SK-N-SH (cell line): ENCODE measurements at regions not wholly inside any gene's neighbourhood (a gene's known extent, or its start where the extent isn't known, plus 50 kb on each side); places are given as distances from the start of the nearest gene placed in this dataset.

Source experiments
- CTCF ChIA-PET: fragments of 300-600, 350-600 bp; formaldehyde crosslinking; extraction: SDS; loops from one replicate; lab custom pipeline; 2021; lab: Yijun Ruan, JAX
- POLR2A ChIA-PET: fragments of 350-600 bp; sonication (Branson Sonifier 250); formaldehyde crosslinking; extraction: SDS; loops from one replicate; lab custom pipeline; 2020; ENCODE audit warnings: antibody characterized with exemption, inconsistent platforms; lab: Yijun Ruan, JAX
- DNase-seq: peaks from one replicate; pipeline ENCODE4 v3.0.0; 2012
- H2AFZ ChIP-seq: fragments of 200-600 bp; sonication (generic); 2 replicates; pipeline ENCODE4 v1.8.1; 2016; ENCODE audit warnings: antibody characterized with exemption, mild to moderate bottlenecking, low read depth
- H3F3A ChIP-seq: fragments of 200-600 bp; sonication (generic); replicated peaks from 2 replicates; pipeline ENCODE3; 2016; ENCODE audit warnings: antibody characterized with exemption, mild to moderate bottlenecking; ENCODE audit not compliant: insufficient read depth
- H3K27ac ChIP-seq, 2 experiments: fragments of 200-500 bp in 1 of 2; fragments of 200-600 bp in 1 of 2; sonication (Bioruptor generic) in 1 of 2; sonication (generic), shearing (Covaris generic) in 1 of 2; 2 replicates each; pipeline versions ENCODE4 v1.5.1 to v1.6.1; 2014 to 2016; ENCODE audit warnings: low read depth in 2 of 2, inconsistent platforms in 1 of 2, low read length in 1 of 2, mild to moderate bottlenecking in 1 of 2, mixed read lengths in 1 of 2
- H3K27me3 ChIP-seq: fragments of 200-600 bp; sonication (generic), shearing (Covaris generic); 2 replicates; pipeline ENCODE4 v1.6.1; 2016; ENCODE audit warnings: mixed run types; ENCODE audit not compliant: insufficient read depth
- H3K36me3 ChIP-seq, 2 experiments: fragments of 200-500 bp in 1 of 2; fragments of 200-600 bp in 1 of 2; sonication (Bioruptor generic) in 1 of 2; sonication (generic) in 1 of 2; replicated peaks in 1 of 2; 2 replicates each; pipeline versions ENCODE3 to v1.5.1; 2014 to 2016; ENCODE audit warnings: low read length in 1 of 2, mild to moderate bottlenecking in 1 of 2; ENCODE audit not compliant: insufficient read depth in 2 of 2, control insufficient read depth in 1 of 2
- H3K4me1 ChIP-seq, 2 experiments: fragments of 200-500 bp in 1 of 2; fragments of 200-600 bp in 1 of 2; sonication (Bioruptor generic) in 1 of 2; sonication (generic), shearing (Covaris generic) in 1 of 2; 2 replicates each; pipeline versions ENCODE4 v1.5.1 to v1.6.1; 2014 to 2016; ENCODE audit warnings: low read depth in 1 of 2, low read length in 1 of 2, mixed run types in 1 of 2; ENCODE audit not compliant: insufficient read depth in 2 of 2, control insufficient read depth in 1 of 2
- H3K4me2 ChIP-seq: fragments of 200-600 bp; sonication (generic), shearing (Covaris generic); 2 replicates; pipeline ENCODE4 v1.6.1; 2017; ENCODE audit warnings: mixed run types
- H3K4me3 ChIP-seq, 2 experiments: fragments of 200-500 bp in 1 of 2; fragments of 200-600 bp in 1 of 2; sonication (Bioruptor generic) in 1 of 2; sonication (generic), shearing (Covaris generic) in 1 of 2; 2 replicates each; pipeline versions ENCODE4 v1.5.1 to v1.8.1; 2014 to 2016; ENCODE audit warnings: low read depth in 2 of 2, inconsistent platforms in 1 of 2, low read length in 1 of 2, mild to moderate bottlenecking in 1 of 2, mixed read lengths in 1 of 2, moderate library complexity in 1 of 2
- H3K79me2 ChIP-seq: fragments of 200-600 bp; sonication (generic); 2 replicates; pipeline ENCODE4 v1.8.1; 2017; ENCODE audit warnings: mild to moderate bottlenecking; ENCODE audit not compliant: insufficient read depth
- H3K9ac ChIP-seq: fragments of 200-600 bp; sonication (generic); 2 replicates; pipeline ENCODE4 v1.6.1; 2017; ENCODE audit warnings: mixed run types
- H3K9me2 ChIP-seq: fragments of 200-600 bp; sonication (generic); 2 replicates; pipeline ENCODE4 v1.6.1; 2017; ENCODE audit warnings: mixed run types
- H3K9me3 ChIP-seq: fragments of 200-600 bp; sonication (generic); 2 replicates; pipeline ENCODE4 v1.6.1; 2017; ENCODE audit warnings: mixed run types, mild to moderate bottlenecking, moderate library complexity
- H4K20me1 ChIP-seq: fragments of 200-600 bp; sonication (generic); 2 replicates; pipeline ENCODE4 v1.6.1; 2017; ENCODE audit warnings: mild to moderate bottlenecking, mixed run types; ENCODE audit not compliant: insufficient read depth
- CHD2 ChIP-seq: fragments of 150-350 bp; IDR thresholded peaks from 2 replicates; pipeline ENCODE4 v1.6.1; 2018; ENCODE audit warnings: low read length; ENCODE audit not compliant: partially characterized antibody
- ELF1 ChIP-seq: IDR thresholded peaks from 2 replicates; pipeline ENCODE4 v1.4.0; 2012
- EP300 ChIP-seq, 2 experiments: IDR thresholded peaks; 2 replicates each; pipeline versions ENCODE4 v1.4.0 to v1.6.1; 2012; ENCODE audit warnings: borderline replicate concordance in 1 of 2, low read depth in 1 of 2, low read length in 1 of 2
- FOSL2 ChIP-seq: IDR thresholded peaks from 2 replicates; pipeline ENCODE4 v1.4.0; 2012; ENCODE audit warnings: low read depth, mild to moderate bottlenecking, moderate library complexity, borderline replicate concordance
- JUND ChIP-seq: IDR thresholded peaks from 2 replicates; pipeline ENCODE4 v1.4.0; 2012
- MAX ChIP-seq: IDR thresholded peaks from 2 replicates; pipeline ENCODE4 v1.4.0; 2012; ENCODE audit warnings: low read depth
- MEF2A ChIP-seq: IDR thresholded peaks from 2 replicates; pipeline ENCODE4 v1.4.0; 2012; ENCODE audit warnings: low read depth, borderline replicate concordance
- MXI1 ChIP-seq: IDR thresholded peaks from 2 replicates; pipeline ENCODE4 v1.6.1; 2012; ENCODE audit warnings: mild to moderate bottlenecking, low read depth, low read length, improper control_type of control experiment
- PBX3 ChIP-seq: IDR thresholded peaks from 2 replicates; pipeline ENCODE4; 2012
- POLR2AphosphoS5 ChIP-seq: IDR thresholded peaks from 2 replicates; pipeline ENCODE4 v1.6.1; 2012; ENCODE audit warnings: low read depth, low read length
- RAD21 ChIP-seq: IDR thresholded peaks from 2 replicates; pipeline ENCODE4 v1.6.1; 2012; ENCODE audit warnings: mild to moderate bottlenecking, low read length
- REST ChIP-seq: IDR thresholded peaks from 2 replicates; pipeline ENCODE4 v1.6.1; 2012; ENCODE audit warnings: mild to moderate bottlenecking, low read depth, low read length, moderate library complexity
- RFX5 ChIP-seq: IDR thresholded peaks from 2 replicates; pipeline ENCODE4 v1.6.1; 2012; ENCODE audit warnings: mild to moderate bottlenecking, improper control_type of control experiment, low read length
- SMC3 ChIP-seq: IDR thresholded peaks from 2 replicates; pipeline ENCODE4 v1.6.1; 2012; ENCODE audit warnings: low read depth, low read length, improper control_type of control experiment
- TCF12 ChIP-seq: IDR thresholded peaks from 2 replicates; pipeline ENCODE4 v1.4.0; 2012
- WGBS: methylation state at CpG from one replicate; pipeline ENCODE4 v1.1.6; 2017; ENCODE audit warnings: low lambda C conversion rate; 5-methylcytosine and 5-hydroxymethylcytosine counted together

GRCh38 chr12:91959220-91959619, 186.4 kb downstream of the BTG1 start (continued):
- TF ChIP-seq PBX3 (no peak), REST (no peak), CHD2 (no peak), JUND (no peak), MAX (no peak), RAD21 (no peak), ELF1 (no peak), POLR2AphosphoS5 (no peak), RFX5 (no peak), SMC3 (no peak)
- TF ChIP-seq, all 33 proteins: peak for 0

- no peaks in the 10 kb centered on the region for H4K20me1 ChIP-seq
- H3K27me3 ChIP-seq, result no peaks in the 10 kb centered on the region
- H3K27ac ChIP-seq, result no peak overlapping the region; a peak in 1 of 4 replicates
- H3K9me3 ChIP-seq, result no peaks in the 10 kb centered on the region
- ChIA-PET POLR2A (no interaction called here), CTCF (interaction anchor here (1.5 kb wide), 1 partner anchor 9 kb away, joined by 4 read pairs; no protein-coding TSS in a partner anchor)
- H3F3A ChIP-seq, result no peaks in the 10 kb centered on the region
- no peaks in the 10 kb centered on the region for H3K36me3 ChIP-seq
- DNase-seq, result no peak
- H3K9me2 ChIP-seq, result no peaks in the 10 kb centered on the region
- H3K9ac ChIP-seq, result no peak overlapping the region
- no peaks in the 10 kb centered on the region for H3K79me2 ChIP-seq
- no peak overlapping the region for H2AFZ ChIP-seq
- no peak overlapping the region for H3K4me3 ChIP-seq
- WGBS, result 55% methylated on average over 5 of the region's 5 CpGs
- H3K4me1 ChIP-seq, result no peaks in the 10 kb centered on the region
- no peak overlapping the region for H3K4me2 ChIP-seq
- TF ChIP-seq FOSL2 (peak; percentile 29; the same call in 1 of the 2 replicates), TCF12 (0 out of 2 replicates have a peak, but pooled peaks have one; percentile 6), MXI1 (no peak), EP300 (IDR thresholded peaks at IDR 0.05; ENCODE audit: borderline replicate concordance in 1 of 2, low read depth in 1 of 2, low read length in 1 of 2) (peak in 1 of 2 experiments; percentile 12; a peak in 1 of 4 replicates), PBX3 (peak; percentile 76), JUND (peak; percentile 14; the same call in 1 of the 2 replicates), MEF2A (no peak)
Observed at GRCh38 chr12:91958816-91959215, 186.8 kb downstream of the BTG1 start.
